T-helper 17 cell (primary cell): ENCODE measurements at regions not wholly inside any gene's neighbourhood (a gene's known extent, or its start where the extent isn't known, plus 50 kb on each side); places are given as distances from the start of the nearest gene placed in this dataset.

Experiments used
- ATAC-seq: fragments of 150-1000 bp; cut with Tn5 transposase; 2 replicates; pipeline ENCODE4 v1.10.0; 2021; ENCODE audit warnings: mild to moderate bottlenecking, moderate library complexity
- DNase-seq, 3 donors: peaks; one replicate each; pipeline versions ENCODE4 v3.0.0 to v3.0.0-alpha.2; 2020 to 2021
- H3K9me3 ChIP-seq: one replicate; pipeline ENCODE4 v1.7.0; 2013; ENCODE audit warnings: low read length, mild to moderate bottlenecking; ENCODE audit not compliant: control insufficient read depth, poor library complexity, severe bottlenecking
- H3K27ac Mint-ChIP-seq: one replicate; pipeline ENCODE4 v1.8.0; 2022; ENCODE audit warnings: mild to moderate bottlenecking, moderate library complexity, mixed read lengths
- H3K27me3 Mint-ChIP-seq: one replicate; pipeline ENCODE4 v1.8.0; 2022; ENCODE audit warnings: mixed read lengths
- H3K36me3 Mint-ChIP-seq: one replicate; pipeline ENCODE4 v1.8.0; 2022; ENCODE audit warnings: low read depth, mixed read lengths
- H3K4me1 Mint-ChIP-seq: one replicate; pipeline ENCODE4 v1.8.0; 2022; ENCODE audit warnings: mild to moderate bottlenecking, mixed read lengths
- H3K4me3 Mint-ChIP-seq: one replicate; pipeline ENCODE4 v1.8.0; 2022; ENCODE audit warnings: mild to moderate bottlenecking, moderate library complexity, mixed read lengths

DNA sequence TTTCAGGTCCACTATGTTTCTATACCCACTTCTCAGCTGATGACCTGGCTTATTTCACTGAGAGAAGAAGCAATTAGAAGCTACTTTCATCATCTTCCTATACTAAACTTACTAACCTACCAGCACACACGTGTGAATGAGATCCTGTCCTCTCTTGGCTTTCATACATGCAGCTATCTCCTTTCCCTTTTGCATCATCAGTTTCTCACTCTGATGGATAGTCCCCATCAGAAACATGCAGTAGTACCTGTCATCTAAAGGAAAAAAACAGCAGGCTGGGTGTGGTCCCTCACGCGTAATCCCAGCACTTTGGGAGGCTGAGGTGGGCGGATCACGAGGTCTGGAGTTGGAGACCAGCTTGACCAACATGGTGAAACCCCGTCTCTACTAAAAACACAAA, 237.6 kb upstream of the C2CD4B start:
- no peak overlapping the region for H3K27ac Mint-ChIP-seq
- H3K4me3 Mint-ChIP-seq, result no peak overlapping the region
- H3K4me1 Mint-ChIP-seq, result no peaks in the 10 kb centered on the region
- peaks cover 41% of the 10 kb centered on the region for H3K27me3 Mint-ChIP-seq
- H3K9me3 ChIP-seq, result peaks cover 3% of the 10 kb centered on the region
- DNase-seq (no peak), ATAC-seq (no peak)
- H3K36me3 Mint-ChIP-seq, result peaks cover 2% of the 10 kb centered on the region

GRCh38 chr15:62403164-62403809, 238.2 kb upstream of the C2CD4B start:
- Mint-ChIP-seq H3K27me3 (peaks cover 41% of the 10 kb centered on the region), H3K4me3 (no peak overlapping the region), H3K36me3 (peaks cover 2% of the 10 kb centered on the region), H3K4me1 (no peaks in the 10 kb centered on the region), H3K27ac (no peak overlapping the region)
- DNase-seq (no peak), ATAC-seq (no peak)
- peaks cover 3% of the 10 kb centered on the region for H3K9me3 ChIP-seq

- Mint-ChIP-seq H3K36me3 (peaks cover 2% of the 10 kb centered on the region), H3K4me3 (no peak overlapping the region), H3K27ac (no peak overlapping the region), H3K27me3 (peaks cover 41% of the 10 kb centered on the region), H3K4me1 (no peaks in the 10 kb centered on the region)
- peaks cover 3% of the 10 kb centered on the region for H3K9me3 ChIP-seq
- ATAC-seq (no peak), DNase-seq (no peak)
Measured at GRCh38 chr15:62404194-62404985, 239.3 kb upstream of the C2CD4B start.

GRCh38 chr15:62406305-62406891, 241.3 kb upstream of the C2CD4B start:
- H3K9me3 ChIP-seq, result no peaks in the 10 kb centered on the region
- peaks cover 5% of the 10 kb centered on the region for H3K36me3 Mint-ChIP-seq
- H3K27me3 Mint-ChIP-seq, result peaks cover 51% of the 10 kb centered on the region
- H3K4me1 Mint-ChIP-seq, result no peaks in the 10 kb centered on the region
- no peak for ATAC-seq
- DNase-seq, result no peak
- H3K27ac Mint-ChIP-seq, result no peak overlapping the region
- no peak overlapping the region for H3K4me3 Mint-ChIP-seq

DNA sequence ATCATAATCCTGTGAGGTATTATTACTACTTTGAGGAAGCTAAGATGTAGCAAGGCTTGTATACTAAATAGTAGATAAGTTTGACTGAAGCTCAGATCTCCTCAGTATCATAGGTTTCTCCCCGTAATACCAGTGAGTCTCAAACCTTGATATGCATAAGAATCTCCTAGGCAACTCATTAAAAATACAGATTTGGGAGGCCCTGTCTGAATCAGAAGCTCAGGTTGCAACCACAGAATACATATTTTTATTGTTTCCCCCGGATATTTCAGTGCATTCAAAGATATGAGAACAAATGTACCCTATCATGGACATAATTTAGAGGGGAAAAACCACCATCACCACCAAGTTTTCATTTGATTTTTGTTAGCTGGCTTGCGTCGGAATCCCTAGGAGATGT, 242.1 kb upstream of the C2CD4B start:
- Mint-ChIP-seq H3K27ac (no peak overlapping the region), H3K4me3 (no peak overlapping the region), H3K36me3 (peaks cover 5% of the 10 kb centered on the region), H3K4me1 (no peaks in the 10 kb centered on the region), H3K27me3 (peaks cover 57% of the 10 kb centered on the region)
- DNase-seq (no peak), ATAC-seq (no peak)
- H3K9me3 ChIP-seq, result no peaks in the 10 kb centered on the region

DNA sequence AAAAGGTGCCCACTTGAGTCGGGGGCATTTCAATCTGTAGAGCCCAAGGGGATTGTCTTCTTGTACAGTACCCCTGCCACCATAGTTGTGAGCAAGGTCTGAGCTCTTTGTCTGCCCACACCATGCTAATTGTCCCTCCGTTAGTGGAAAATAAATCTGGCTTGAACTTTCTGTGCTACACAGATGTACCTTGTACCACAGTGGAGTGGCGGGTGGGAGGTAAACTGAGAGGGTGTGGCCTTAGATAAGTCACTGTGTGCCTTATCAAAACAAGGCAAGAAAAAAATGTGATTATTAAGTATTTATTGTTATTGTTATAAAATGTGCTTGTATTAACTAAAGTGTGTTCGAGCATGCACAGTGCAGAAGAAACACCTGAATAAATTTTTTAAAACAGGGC, 242.9 kb upstream of the C2CD4B start:
- H3K27me3 Mint-ChIP-seq, result peaks cover 60% of the 10 kb centered on the region
- no peak overlapping the region for H3K27ac Mint-ChIP-seq
- H3K36me3 Mint-ChIP-seq, result peaks cover 5% of the 10 kb centered on the region
- H3K4me3 Mint-ChIP-seq, result no peak overlapping the region
- no peaks in the 10 kb centered on the region for H3K9me3 ChIP-seq
- DNase-seq, result no peak
- no peaks in the 10 kb centered on the region for H3K4me1 Mint-ChIP-seq
- no peak for ATAC-seq

DNA sequence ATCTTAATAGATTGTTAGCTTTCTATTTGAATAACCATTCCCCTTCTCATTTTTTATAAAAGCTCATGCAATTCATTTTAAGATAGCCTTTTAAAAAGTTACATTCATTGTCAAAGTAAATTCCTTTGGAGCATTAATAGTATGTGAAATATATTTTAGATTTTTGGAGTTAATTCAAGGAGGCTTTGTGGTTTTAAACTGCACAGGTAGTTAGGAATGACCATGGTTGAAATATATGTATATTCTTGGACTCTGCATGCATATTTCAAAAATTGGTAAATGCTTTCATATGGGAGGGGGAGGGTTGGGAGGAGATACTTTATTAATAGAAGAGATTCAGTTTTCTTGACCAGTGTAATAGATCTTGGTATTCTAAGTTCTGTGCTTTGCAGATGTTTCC, 244.4 kb upstream of the C2CD4B start:
- no peak overlapping the region for H3K4me3 Mint-ChIP-seq
- peaks cover 3% of the 10 kb centered on the region for H3K36me3 Mint-ChIP-seq
- ATAC-seq (no peak), DNase-seq (no peak)
- no peak overlapping the region for H3K27ac Mint-ChIP-seq
- H3K27me3 Mint-ChIP-seq, result peaks cover 56% of the 10 kb centered on the region
- no peaks in the 10 kb centered on the region for H3K4me1 Mint-ChIP-seq
- no peaks in the 10 kb centered on the region for H3K9me3 ChIP-seq

DNA sequence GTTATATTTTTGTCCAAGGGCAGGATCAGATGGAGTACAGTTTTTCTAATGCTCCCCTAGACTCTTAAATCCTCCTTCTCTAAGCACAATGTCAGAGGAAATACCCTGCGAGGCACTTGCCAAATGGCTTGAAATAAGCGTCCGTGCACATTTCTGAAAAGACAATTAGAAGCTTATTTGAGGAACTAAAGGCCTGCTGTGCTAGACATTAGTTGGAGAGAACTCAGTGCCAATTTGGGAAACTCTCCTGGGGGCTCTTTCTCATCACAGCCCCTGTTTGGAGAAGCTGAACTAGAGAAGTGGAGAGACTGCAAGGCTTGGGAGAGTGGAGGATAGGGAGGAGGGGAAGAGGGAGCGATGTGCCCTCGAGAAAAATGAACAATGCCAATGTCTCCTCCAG, 247.6 kb upstream of the C2CD4B start:
- Mint-ChIP-seq H3K4me1 (no peaks in the 10 kb centered on the region), H3K36me3 (peaks cover 3% of the 10 kb centered on the region), H3K27me3 (peaks cover 55% of the 10 kb centered on the region), H3K4me3 (no peak overlapping the region), H3K27ac (no peak overlapping the region)
- no peak for ATAC-seq
- no peaks in the 10 kb centered on the region for H3K9me3 ChIP-seq
- DNase-seq, result no peak

- Mint-ChIP-seq H3K4me1 (no peaks in the 10 kb centered on the region), H3K27me3 (peaks cover 59% of the 10 kb centered on the region), H3K4me3 (no peak overlapping the region), H3K27ac (no peak overlapping the region), H3K36me3 (peaks cover 3% of the 10 kb centered on the region)
- ATAC-seq (no peak), DNase-seq (no peak)
- H3K9me3 ChIP-seq, result no peaks in the 10 kb centered on the region
Measured at GRCh38 chr15:62413153-62413552, 248.1 kb upstream of the C2CD4B start.

DNA sequence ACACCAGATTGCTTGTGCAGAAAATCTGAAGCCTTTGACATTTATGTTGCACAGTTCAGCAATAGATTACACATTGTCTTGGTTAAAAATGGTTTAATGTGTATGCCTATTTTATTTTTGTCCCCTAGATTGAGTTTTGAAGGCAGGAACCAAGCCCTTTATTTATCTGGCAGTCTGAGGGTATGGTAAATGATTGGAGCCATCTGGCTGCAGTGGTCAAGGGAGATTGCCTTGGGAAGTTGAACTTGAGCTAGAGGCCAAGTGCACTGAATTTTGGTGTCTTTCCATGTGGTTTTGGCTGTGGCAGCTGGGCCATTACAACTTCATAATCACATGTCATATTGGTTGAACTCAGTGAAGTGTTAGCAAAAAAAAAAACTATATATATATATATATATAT, 248.7 kb upstream of the C2CD4B start:
- H3K27me3 Mint-ChIP-seq, result peaks cover 65% of the 10 kb centered on the region
- DNase-seq, result no peak
- H3K4me3 Mint-ChIP-seq, result no peak overlapping the region
- no peaks in the 10 kb centered on the region for H3K9me3 ChIP-seq
- no peak overlapping the region for H3K27ac Mint-ChIP-seq
- peaks cover 3% of the 10 kb centered on the region for H3K36me3 Mint-ChIP-seq
- ATAC-seq, result no peak
- no peaks in the 10 kb centered on the region for H3K4me1 Mint-ChIP-seq

GRCh38 chr15:62415498-62415897, 250.4 kb upstream of the C2CD4B start:
- ATAC-seq, result no peak
- Mint-ChIP-seq H3K27me3 (peaks cover 62% of the 10 kb centered on the region), H3K4me3 (no peak overlapping the region), H3K4me1 (no peaks in the 10 kb centered on the region), H3K36me3 (peaks cover 3% of the 10 kb centered on the region), H3K27ac (no peak overlapping the region)
- no peak for DNase-seq
- H3K9me3 ChIP-seq, result no peaks in the 10 kb centered on the region

GRCh38 chr15:62416526-62416925, 251.4 kb upstream of the C2CD4B start:
- no peak for ATAC-seq
- no peak overlapping the region for H3K27ac Mint-ChIP-seq
- H3K27me3 Mint-ChIP-seq, result peaks cover 55% of the 10 kb centered on the region
- no peaks in the 10 kb centered on the region for H3K4me1 Mint-ChIP-seq
- no peak for DNase-seq
- no peak overlapping the region for H3K4me3 Mint-ChIP-seq
- no peaks in the 10 kb centered on the region for H3K9me3 ChIP-seq
- no peaks in the 10 kb centered on the region for H3K36me3 Mint-ChIP-seq

- Mint-ChIP-seq H3K4me3 (no peak overlapping the region), H3K36me3 (no peaks in the 10 kb centered on the region), H3K27me3 (peaks cover 46% of the 10 kb centered on the region), H3K27ac (no peak overlapping the region), H3K4me1 (no peaks in the 10 kb centered on the region)
- ATAC-seq, result no peak
- no peak for DNase-seq
- no peaks in the 10 kb centered on the region for H3K9me3 ChIP-seq
Measured at GRCh38 chr15:62417439-62417838, 252.4 kb upstream of the C2CD4B start.
